Breast epithelium (tissue), 3 donors: ENCODE measurements at regions not wholly inside any gene's neighbourhood (a gene's known extent, or its start where the extent isn't known, plus 50 kb on each side); places are given as distances from the start of the nearest gene placed in this dataset.

ENCODE experiments used
- CTCF ChIP-seq, 3 donors: fragments of 450-650 bp; IDR thresholded peaks; one replicate each; pipeline ENCODE4 v1.5.1; 2016 to 2017; ENCODE audit warnings: antibody characterized with exemption in 3 of 3, mild to moderate bottlenecking in 3 of 3, moderate library complexity in 3 of 3
- POLR2AphosphoS5 ChIP-seq, 3 donors: sonication (generic); formaldehyde crosslinking; IDR thresholded peaks; one replicate each; pipeline ENCODE4 v1.6.1; 2017; ENCODE audit warnings: antibody characterized with exemption in 3 of 3

- TF ChIP-seq CTCF (IDR thresholded peaks at IDR 0.05) (no peak), POLR2AphosphoS5 (IDR thresholded peaks at IDR 0.05) (no peak)
Measured at GRCh38 chr5:2158109-2158508, 275.4 kb upstream of the IRX4 start.
